GM21529 (cell line): ENCODE measurements at regions not wholly inside any gene's neighbourhood (a gene's known extent, or its start where the extent isn't known, plus 50 kb on each side); places are given as distances from the start of the nearest gene placed in this dataset.

Experiments
- ATAC-seq: cut with Tn5 transposase; IDR thresholded peaks from one replicate; pipeline ENCODE4 v1.9.1; 2021; ENCODE audit not compliant: unreplicated experiment

DNA sequence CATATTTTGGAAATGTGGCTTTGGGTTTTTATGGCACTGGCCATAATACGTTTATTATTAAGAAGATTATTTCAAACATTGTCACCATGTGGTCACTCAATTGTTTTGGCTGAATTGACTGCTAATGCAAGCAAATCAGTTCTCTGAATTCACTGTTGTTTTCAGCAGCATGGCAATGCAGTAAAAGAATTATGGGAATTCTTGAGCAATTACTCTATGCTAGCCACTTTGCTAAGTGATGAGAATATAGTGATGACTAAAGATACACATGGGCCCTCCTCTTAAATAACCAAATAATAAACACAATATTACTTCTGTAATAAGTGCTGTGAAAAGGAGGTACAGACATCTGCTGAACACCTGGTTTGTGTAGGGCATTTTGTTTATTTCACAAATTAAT, 58.0 kb upstream of the FANCL start:
- no peak for ATAC-seq

DNA sequence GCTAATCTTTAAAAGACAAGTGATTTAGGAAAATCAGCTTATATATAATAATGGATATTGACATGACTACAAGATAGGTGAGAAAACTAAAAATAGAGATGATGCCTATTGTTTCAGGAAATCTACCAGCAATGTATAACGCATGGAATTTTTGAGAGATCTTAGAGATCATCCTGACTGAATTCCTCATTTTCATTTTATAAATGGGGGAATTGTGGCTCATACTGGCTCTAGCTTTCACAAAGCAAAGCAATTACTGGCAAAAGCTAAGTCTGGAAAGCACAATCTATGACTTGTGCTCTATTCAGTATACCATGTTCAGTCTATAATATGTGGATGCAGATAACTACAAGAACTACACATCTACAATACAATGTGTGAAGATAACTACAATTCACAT, 51.9 kb upstream of the FANCL start:
- no peak for ATAC-seq

DNA sequence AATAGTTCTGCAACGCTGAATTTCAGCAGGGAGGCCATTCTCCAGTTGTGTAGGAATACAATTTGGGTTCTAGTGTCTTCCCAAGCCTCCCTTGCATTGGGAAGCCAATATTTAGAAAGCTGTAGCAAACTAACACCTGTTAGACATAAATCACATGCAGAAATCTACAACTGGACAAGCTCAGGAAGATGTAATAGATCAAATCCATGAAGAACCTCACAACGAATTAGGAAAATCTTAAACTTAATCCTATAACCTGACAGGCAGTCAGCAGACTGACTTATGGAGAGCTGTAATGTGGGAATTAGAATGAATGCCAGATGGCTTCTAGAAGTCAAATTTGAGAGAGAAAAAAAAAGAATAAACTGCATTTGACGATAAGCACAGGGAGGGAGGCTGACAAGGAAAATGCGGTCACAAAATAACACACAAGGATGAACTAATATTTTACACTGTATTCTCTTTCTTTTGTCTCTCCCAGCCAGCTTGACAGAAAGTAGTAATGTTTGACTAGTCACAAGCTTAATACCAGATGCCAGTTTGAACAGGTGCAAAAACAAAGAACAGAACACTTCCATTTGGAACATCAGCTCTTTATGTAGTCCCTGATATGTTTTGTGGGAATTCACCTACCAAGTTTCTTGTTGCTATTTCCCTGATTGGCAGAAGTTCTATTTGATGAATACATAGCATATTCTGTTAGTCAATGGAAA, 50.8 kb upstream of the FANCL start:
- no peak for ATAC-seq
